ENCODE measurements at regions not wholly inside any gene's neighbourhood (a gene's known extent, or its start where the extent isn't known, plus 50 kb on each side); places are given as distances from the start of the nearest gene placed in this dataset.
"Not testable (repeated sequence)": the region's sequence is repeated elsewhere in the genome, so short reads cannot be mapped to it uniquely, and the experiment has no call there.

GRCh38 chr10:2777666-2778355, 289.5 kb upstream of the PFKP start:
- no peak for DNase-seq

DNA sequence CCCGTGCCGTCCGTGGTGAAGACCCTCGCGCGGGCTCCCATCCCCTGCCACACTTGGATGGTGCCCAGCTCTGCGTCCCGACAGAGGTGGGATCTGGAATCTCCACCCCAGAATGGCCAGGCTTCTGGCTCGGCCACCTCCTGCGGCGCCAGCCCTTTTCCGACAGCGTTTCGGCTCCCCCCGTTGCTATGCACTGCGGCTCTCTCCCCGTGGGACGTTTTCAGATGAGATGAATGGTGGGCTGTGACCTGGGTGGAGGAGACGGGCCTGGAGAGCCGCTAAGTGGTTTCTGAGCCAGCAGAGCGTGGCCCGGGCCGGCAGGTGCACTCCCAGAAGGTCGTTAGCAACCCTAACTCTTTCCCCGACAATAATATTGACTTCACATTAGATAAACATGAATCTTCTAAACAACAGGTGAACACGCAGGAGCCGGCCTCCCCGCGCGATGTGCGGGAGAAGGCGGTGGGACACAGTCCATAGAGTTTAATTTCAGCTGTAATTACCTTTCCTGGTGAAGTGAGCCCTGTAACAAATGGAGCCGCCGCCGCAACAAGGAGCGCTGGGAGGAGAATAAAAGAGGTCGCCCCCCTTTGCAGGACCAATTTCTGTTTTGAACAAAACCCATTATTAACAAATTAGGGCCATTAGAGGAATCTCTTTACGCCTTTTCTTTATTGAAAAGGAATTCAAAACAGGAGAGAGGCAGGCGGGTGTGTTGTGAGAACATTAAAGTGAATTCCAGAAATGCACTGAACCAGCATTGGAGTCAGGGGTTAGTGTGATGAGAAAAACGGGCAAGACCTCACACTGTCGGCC, 294.3 kb upstream of the PFKP start:
- DNase-seq, result no peak

DNA sequence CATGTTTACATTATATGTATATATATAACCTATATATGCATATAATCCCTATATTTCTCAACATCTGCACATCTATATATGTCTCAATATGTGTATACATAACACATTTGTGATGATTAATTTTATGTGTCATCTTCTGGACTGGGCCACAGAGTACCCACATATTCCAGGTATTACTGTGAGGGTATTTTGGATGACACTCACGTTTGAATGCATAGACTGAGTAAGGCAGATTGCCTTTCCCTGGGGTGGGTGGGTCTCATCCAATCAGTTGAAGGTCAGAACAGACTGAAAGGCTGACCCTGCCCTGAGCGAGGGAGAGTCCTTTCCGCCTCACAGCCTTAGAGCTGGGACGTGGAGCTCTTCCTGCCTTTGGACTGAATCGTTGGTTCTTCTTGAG, 295.2 kb upstream of the PFKP start:
- DNase-seq, result no peak

- DNase-seq, result not testable (repeated sequence)
These were observed 300.1 kb upstream of the PFKP start for GRCh38 chr10:2767293-2767692.

DNA sequence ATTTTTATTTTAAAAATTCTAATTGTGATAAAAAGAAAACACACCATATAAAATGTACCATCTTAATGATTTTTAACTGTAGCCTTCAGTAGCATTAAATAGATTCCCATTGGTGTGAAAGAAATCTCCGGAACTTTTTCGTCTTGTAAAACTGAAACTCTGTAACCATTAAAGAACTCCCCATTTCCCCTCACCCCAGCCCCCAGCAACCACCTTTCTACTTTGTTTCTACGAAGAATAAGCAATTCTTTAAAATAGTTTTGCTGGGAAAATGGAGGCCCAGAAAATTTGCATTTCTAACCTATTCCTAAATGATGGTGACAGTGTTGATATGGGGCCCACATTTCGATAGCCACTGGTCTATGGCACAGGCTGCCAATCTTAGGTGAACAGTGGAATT, 305.4 kb upstream of the PFKP start:
- DNase-seq, result no peak

DNA sequence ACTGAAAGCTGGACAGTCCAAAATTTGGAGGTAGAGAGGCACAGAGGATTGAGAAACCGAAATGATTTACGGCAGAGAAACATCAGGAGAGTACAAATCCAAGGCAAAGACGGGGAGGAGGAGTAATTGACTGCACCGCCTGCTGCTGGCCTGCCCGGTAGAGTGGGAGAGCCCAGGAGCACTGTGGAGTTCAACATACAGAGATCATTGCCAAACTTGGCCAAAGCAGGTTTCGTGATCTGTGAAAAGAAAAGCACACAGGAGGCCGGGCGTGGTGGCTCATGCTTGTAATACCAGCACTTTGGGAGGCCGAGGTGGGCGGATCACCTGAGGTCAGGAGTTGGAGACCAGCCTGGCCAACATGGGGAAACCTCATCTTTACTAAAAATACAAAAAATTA, 306.0 kb upstream of the PFKP start:
- no peak for DNase-seq

DNA sequence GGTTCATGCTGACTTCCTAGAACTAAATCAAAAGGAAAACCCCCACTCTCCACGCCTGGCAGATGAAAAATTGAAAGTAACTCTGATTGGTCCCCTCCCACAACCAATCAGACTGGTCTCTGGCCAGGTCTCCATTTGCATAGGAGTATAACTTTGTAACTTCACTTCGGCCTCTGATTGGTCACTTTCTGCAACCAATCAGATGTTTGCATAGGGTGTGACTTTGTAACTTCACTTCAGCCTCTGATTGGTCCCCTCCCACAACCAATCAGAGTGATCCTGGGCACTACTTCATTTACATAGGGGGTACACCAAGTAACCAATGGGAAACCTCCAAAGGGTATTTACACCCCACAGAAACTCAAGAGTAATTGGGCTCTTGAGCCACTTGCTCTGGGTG, 306.6 kb upstream of the PFKP start:
- DNase-seq, result no peak

DNA sequence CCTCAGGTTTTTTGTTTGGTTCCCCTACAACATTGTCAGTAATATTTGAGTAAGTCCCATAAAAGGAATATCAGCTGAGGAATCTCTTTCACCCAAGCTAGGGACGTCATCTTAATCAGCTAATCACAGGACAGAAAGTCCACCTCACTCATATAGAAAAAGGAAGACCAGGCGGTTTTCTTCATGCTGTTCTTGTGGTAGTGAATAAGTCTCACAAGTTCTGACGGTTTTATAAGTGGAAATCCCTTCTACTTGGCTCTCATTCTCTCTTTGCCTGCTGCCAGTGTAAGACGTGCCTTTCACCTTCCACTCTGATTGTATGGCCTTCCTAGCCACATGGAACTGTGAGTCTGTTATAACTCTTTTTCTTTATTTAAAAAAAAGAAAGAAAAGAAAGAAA, 308.1 kb upstream of the PFKP start:
- DNase-seq, result no peak

- no peak for DNase-seq
These were observed 312.4 kb upstream of the PFKP start for GRCh38 chr10:2754943-2755342.

- no peak for DNase-seq
These were observed 319.1 kb upstream of the PFKP start for GRCh38 chr10:2748287-2748686.

DNA sequence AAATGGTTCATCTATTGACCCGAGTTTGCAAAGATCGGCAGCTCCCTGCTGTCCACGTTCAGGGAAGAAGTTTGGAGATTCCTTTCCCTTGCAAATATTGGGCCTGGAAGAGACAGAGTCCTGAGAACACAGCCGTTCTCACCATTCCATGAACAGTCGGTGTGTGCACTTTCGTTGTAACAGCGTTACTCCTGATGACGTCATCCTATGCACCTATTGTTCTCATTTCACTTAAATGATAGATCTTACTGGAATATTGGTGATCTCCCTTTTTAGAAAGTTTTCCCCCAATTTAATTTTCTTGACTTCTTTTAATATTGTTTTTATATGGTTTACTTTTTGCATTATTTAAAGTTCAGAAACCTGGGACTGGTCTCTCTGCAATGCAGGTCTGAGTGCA, 320.7 kb upstream of the PFKP start:
- DNase-seq, result no peak

DNA sequence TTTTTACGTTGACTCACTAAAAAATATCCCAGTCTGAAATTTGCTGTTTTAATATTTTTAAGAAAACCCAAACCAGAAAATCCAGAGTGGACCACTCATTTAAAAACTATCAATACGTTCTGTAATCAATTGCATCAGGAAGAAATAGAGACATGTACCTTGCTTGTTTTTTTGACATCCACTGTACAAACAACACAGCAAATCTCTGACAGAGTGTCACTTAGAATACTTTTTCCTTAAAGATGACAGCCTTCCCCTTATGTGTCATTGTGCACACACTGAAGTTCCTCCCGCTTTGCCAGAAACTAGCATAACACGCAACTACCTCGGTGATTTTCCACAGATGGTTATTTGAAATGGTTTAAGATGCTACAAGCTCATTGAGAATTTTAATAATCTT, 321.7 kb upstream of the PFKP start:
- DNase-seq, result no peak

- no peak for DNase-seq
These were observed 322.7 kb upstream of the PFKP start for GRCh38 chr10:2744547-2745200.

- no peak for DNase-seq
These were observed 332.7 kb upstream of the PFKP start for GRCh38 chr10:2734603-2735002.

DNA sequence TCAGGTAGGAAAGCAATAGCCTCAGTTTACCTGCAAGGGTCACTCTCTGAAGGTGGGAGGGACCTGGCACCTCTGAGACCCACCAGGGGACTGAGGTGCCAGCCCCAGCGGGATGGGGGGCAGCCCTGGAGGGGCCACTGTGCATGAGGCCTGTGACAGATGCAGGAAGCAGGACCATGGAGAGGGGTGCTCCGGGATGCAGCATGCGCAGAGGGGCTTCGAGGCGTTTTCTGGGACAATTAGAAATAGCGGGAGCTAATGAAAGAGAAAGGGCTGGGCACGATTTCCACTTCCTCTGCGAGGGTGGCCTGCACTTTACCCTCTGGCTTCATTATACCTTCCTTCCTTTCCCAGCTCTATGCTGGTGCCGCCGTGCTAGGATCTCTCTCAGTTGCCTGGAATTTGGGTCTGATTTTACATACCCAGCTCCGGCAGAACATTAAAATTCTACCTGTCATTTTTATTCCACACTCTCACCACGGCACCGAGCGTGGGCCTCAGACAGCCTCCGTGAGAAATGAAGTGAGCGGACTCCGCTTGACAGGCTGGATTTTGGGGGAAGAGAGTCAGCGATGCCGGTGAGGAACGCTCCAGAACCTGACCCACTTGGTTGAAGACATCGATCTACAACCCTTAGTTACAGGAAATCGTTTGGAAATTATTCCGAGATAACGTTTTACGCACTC, 333.9 kb upstream of the PFKP start:
- no peak for DNase-seq

GRCh38 chr10:2731940-2732339, 335.4 kb upstream of the PFKP start:
- DNase-seq, result no peak

DNA sequence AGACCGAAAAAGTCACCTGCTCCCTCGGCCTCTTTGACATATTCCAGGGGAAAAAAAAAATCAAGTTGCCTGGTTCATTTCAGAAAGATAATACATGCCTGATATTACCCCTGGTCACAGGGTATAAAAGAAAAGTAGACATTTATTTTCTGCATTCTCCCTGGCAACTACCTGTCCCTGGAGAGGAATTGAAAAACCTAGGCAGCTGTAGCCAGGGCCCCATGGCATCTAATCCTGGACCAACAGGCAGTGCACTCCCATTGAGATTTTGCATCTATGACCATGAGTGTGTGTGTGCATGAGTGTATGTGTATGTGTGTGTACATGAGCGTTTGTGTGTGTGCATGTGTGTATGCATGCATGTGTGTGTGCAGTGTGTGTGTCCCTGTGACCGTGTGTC, 338.2 kb upstream of the PFKP start:
- DNase-seq, result no peak

- no peak for DNase-seq
These were observed 339.3 kb upstream of the PFKP start for GRCh38 chr10:2728087-2728486.

GRCh38 chr10:2716596-2716995, 350.8 kb upstream of the PFKP start:
- DNase-seq, result no peak

DNA sequence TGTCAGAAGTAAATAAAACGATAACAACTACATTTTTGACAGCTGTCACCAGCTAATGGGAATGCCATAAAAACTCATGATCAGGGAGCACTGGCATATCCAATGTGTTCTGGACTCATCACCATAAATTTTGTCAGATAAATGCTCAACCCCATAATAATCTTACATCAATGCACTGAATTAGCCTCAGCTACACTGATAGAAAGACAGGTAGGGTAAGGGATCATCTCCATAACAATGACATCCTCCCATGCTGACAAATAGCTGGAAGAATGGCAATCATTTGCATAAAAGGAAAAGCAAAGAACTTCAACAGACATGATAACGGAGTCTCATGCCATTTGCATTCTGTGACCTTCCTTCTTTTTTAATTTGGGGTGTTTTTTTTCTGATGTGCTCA, 352.8 kb upstream of the PFKP start:
- DNase-seq, result no peak

GRCh38 chr10:2703953-2704352, 363.4 kb upstream of the PFKP start:
- DNase-seq, result no peak

DNA sequence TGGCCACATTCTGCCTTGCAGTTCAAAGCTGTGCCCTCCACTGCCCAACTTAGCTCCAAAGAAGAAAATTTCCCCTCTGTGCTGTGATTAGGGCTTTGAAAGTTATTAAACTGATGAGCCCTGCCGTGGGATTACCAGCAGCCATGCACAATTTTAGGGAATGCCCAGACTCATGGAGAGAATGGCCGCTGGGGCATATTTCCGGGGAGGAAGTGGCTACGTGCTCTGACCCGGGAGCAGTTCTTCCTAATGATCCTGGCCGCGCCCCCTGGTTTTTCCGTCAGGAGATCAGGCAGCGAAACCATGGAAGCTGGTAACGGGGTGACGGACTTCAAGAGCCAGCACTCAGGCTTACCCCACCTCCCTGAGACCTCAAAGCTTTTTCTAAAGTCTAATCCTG, 365.5 kb upstream of the PFKP start:
- no peak for DNase-seq

- DNase-seq, result no peak
These were observed 366.6 kb upstream of the PFKP start for GRCh38 chr10:2700626-2701305.
